NCI-H1694 treated with DMSO at 0.1 percent for 48 hours (cell line): ENCODE measurements at regions not wholly inside any gene's neighbourhood (a gene's known extent, or its start where the extent isn't known, plus 50 kb on each side); places are given as distances from the start of the nearest gene placed in this dataset.
A peak's percentile ranks its signal among the peaks of the same experiment; 100 is the strongest.
"Not testable (repeated sequence)": the region's sequence is repeated elsewhere in the genome, so short reads cannot be mapped to it uniquely, and the experiment has no call there.

Source experiments
- DNase-seq: peaks from one replicate; lab custom pipeline; 2025; lab: John Stamatoyannopoulos, UW

DNA sequence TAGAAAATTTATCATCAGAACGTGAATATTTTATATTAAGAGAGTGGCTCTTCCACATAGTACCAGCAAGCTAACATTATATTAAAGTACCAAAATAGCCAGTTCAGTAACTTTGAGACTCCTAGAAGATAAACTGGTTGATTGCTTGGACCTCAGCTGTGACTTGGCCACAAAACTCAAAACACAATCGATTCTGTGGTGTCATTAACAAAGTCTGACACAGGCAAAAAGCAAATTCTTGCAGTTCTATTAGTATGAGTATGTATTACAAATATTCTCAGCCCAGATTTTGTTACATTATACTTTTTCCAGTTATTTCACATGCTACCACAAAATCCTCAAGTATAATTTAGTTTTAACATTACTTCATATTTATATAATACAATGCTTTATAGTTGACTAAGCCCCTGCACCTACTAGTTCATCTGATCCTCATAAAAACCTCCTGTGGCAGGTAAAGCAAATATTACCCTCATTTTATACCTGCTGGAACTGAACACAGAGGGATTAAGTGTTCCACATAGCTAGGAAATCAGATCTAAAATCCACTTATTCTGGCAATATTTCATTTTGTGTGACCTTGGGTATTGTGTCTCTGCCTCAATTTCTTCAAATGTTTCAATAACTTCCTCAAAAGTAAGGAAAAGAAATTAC is 279.9 kb upstream of the MKLN1 start:
- DNase-seq = no peak

- DNase-seq = no peak
Measured at GRCh38 chr7:131051304-131051703, 276.4 kb upstream of the MKLN1 start.

- DNase-seq = no peak
Measured at GRCh38 chr7:131052285-131052904, 275.3 kb upstream of the MKLN1 start.

DNA sequence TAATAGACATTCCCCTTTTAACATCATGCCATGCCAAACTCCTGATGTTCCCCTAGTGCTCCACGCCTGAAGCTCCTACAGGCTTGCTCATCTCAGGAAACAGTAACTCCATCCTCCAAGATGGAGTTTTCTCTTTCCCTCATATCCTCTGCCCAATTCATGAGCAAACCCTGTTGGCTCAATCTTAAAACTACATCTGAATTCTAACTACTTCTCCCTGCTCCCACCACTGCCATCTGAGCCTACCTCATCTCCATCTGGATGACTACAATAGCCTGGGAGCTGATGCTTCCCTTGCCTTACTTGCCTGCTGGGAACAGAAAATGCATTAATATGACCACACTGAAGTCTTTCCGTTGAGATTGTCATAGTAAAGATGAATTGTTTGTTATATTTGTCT is 271.7 kb upstream of the MKLN1 start:
- DNase-seq = no peak

DNA sequence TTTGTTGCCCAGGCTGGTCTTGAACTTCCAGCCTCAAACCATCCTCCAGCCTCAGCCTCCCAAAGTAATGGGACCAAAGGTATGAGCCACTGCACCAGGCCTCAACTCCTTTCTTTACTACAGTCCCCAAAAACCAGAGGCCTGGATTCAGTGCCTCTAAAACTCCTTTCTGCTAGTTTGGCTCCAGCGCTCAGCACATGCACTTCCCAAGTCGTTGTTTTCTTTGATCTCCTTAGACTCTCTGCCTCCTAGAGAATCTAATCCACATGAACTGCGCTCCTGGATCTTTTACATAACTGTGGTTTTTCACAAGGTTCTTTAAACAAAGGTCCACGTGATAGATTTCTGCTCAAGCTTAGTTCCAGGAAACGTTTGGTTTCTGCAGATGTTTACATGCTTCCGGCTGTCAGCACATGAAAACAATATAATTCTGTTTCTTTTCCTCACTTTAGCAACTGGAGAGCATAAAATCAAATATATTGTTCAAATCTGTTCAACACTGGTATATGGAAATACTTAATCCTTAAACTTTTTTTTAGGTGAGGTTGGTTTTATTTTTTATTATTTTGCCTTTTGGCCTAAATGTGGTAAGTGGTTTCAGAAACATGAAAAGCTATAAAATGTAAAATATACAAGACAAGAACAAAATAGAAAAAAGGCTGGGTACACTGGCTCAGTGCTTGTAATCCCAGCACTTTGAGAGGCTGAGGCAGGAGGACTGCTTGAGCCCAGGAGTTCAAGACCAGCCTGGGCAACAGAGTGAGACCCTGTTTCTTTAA is 270.5 kb upstream of the MKLN1 start:
- DNase-seq = no peak

DNA sequence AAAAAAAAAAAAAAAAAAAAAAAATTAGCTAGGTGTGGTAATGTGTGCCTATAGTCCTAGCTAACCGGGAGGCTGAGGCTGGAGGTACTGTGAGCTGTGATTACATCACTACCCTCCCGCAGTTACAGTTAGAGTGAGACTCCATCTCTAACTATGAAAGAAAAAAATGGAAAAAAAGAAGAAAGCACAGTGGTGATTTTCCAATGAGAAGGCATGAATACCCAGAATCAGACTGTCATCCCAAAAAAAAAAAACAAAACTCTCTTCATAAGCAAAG is 269.9 kb upstream of the MKLN1 start:
- no peak for DNase-seq

DNA sequence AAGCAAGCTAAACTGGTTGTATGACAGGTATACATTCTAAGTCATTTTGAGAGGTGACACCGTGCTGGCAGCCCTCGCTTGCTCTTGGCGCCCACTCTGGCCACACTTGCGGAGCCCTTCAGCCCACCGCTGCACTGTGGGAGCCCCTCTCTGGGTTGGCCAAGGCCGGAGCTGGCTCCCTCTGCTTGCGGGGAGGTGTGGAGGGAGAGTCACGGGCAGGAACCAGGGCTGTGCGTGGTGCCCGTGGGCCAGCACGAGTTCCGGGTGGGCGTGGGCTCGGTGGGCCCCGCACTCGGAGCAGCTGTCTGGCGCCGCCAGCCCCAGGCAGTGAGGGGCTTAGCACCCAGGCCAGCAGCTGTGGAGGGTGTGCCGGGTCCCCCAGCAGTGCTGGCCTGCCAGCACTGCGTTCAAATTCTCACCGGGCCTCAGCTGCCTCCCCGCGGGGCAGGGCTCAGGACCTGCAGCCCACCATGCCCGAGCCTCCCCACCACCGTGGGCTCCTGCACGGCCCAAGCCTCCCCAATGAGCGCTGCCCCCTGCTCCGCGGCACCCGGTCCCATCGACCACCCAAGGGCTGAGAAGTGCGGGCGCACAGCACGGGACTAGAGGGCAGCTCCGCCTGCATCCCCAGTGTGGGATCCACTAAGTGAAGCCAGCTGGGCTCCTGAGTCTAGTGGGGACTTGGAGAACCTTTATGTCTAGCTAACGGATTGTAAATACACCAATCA is 269.0 kb upstream of the MKLN1 start:
- DNase-seq = not testable (repeated sequence)

- DNase-seq = not testable (repeated sequence)
Measured at GRCh38 chr7:131059401-131059800, 268.3 kb upstream of the MKLN1 start.

DNA sequence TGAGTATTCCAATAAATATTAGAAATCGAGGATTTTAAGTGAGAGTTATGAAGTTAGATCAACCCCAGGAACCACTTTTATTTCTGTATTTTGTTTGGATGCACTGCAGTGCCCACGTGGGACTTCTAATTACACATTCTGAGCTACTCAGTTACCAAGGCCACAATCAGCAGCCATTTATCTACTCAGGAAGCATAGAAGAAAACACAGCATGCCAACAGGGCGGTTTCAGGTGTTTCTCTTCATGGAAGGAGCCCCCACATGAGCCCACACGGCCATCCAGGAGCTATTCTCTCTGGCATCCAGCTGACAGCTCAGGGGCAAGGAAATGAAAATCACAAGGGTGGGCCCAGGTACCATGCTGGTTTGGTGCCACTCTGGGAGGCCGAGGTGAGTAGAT is 266.5 kb upstream of the MKLN1 start:
- DNase-seq = no peak

DNA sequence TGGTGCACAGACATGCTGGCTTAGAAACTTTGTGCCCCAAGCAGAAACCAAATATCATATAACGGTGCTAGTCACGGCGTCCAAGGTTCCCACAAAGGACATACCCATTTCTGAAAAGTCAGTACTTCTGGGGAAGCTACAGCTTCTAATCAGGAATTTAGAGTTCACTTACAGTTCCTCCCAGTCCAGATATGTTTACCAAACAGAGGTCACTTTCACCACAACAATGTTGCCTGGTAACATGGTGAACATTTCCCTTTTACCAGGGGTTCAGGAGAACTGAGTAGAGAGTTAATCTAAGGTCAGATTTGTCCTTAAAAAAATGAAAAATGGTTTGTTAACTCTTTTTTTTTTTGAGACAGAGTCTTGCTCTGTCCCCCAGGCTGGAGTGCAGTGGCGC is 265.9 kb upstream of the MKLN1 start:
- no peak for DNase-seq

DNA sequence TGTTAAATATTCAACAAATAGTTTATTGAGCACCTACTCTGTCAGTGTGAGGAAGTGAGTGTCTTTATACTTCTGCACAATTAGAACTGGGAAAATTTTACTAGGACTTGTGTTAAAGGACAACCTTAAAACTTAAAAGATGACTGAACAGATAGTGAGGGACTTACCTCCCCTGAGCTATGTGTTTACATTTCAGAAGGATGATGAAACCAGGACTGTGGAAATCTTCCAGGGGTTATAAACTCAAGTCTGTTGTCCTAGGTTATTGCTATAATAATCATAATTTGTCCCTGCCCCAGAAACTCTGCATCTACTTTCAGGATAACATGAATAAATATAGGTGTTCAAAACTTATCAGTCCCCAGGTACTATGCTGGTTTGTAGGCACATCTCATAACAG is 261.0 kb upstream of the MKLN1 start:
- DNase-seq = no peak

DNA sequence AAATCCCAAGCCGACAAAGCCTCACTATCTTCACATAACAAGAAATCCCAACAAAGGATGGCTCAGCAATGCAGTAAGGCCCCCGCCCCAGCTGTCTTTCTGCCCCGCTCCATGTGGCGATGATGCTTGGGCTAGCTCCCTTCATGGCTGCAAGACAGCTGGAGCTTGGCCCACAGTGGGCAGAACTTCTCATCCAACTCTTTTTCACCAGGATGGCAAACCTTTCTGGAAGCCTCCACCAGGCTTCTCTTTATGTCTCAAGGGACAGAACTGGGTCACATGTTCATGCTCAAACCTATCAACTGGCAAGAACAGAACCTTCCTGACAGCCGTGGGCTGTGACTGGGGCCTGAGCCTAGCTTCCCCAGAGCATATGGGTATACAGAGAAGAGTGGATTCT is 260.5 kb upstream of the MKLN1 start:
- no peak for DNase-seq

- DNase-seq = peak; percentile 8
Measured at GRCh38 chr7:131068604-131069021, 259.1 kb upstream of the MKLN1 start.

DNA sequence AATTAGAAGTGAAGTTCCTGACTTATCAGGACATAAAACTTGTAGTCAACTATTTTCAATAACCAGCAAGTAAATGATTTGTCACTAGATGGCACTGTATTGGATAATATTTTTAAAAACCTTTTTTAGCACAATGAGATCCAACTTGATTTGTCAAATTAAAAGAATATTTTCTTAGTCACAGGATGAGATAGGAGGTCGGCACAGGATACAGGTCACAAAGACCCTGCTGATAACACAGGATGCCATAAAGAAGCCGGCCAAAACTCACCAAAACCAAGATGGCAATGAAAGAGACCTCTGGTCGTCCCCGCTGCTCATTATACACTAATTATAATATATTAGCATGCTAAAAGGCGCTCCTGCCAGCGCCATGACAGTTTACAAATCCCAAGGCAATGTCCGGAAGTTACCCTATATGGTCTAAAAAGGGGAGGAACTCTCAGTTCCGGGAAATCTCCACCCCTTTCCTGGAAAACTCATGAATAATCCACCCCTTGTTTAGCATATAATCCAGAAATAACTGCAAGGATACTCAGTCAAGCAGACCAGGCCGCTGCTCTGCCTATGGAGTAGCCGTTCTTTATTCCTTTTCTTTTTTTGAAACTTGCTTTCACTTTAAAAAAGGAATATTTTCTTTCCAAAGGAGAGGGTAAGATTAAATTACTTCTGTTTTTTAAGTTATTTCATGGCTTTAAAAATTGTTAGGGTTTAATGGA is 255.7 kb upstream of the MKLN1 start:
- peak; percentile 24 for DNase-seq

GRCh38 chr7:131072505-131073091 is 255.1 kb upstream of the MKLN1 start:
- no peak for DNase-seq

- no peak for DNase-seq
Measured at GRCh38 chr7:131074043-131074442, 253.6 kb upstream of the MKLN1 start.

DNA sequence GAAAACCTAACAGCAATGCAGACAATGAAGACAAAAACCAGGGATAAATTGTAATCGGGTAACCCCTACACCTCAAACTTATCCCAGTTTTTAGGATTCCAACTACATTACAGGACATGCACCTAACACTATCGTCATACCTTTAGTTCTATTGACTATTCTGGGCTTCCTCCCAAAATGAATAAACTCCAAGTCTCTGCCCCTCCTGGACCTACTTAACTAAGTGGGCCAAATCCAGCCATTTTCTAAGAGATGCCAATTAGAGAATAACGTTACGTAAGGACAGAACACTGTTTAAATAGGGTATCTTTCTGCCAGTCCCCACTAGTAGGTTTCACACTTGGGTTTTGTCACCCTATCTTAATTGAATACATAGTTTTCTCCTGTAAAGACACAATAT is 253.1 kb upstream of the MKLN1 start:
- no peak for DNase-seq

DNA sequence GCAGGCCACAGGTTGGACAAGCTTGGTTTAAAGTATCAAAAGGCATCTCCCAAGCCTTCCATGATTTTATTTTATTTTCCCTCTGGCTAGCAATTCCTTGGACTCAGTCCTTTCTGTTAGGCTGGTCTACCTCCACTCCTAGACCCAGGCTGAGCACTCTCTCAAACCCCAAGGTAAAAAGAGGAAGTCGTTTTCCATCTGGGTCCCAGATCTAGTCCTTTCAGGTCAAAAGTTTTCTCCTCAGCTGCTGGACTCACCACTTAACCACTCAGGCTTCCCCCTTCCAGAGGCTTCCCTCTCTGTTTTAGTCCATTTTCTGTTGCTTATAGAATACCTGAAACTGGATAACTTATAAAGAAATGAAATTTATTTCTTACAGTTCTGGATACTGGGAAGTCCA is 252.3 kb upstream of the MKLN1 start:
- no peak for DNase-seq

GRCh38 chr7:131076032-131076431 is 251.6 kb upstream of the MKLN1 start:
- no peak for DNase-seq

GRCh38 chr7:131076711-131077181 is 250.9 kb upstream of the MKLN1 start:
- no peak for DNase-seq

DNA sequence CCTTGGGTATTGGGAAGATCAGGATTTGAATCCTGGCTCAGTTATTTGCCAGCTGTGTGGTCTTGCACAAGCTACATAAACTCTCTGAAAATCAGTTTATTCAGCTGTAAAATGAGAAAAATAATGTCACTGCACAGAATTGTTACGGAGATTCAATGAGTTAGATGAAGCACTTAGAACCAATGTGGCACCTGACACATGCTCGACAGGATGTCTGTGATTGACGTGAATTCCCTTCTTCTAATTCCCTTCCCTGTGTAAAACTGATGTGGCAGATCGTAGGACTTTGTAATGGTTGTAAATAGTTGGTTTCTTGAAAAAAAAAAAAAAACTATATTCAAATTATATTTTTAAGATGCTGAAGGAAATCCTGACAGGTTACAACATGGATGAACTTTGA is 249.9 kb upstream of the MKLN1 start:
- no peak for DNase-seq

DNA sequence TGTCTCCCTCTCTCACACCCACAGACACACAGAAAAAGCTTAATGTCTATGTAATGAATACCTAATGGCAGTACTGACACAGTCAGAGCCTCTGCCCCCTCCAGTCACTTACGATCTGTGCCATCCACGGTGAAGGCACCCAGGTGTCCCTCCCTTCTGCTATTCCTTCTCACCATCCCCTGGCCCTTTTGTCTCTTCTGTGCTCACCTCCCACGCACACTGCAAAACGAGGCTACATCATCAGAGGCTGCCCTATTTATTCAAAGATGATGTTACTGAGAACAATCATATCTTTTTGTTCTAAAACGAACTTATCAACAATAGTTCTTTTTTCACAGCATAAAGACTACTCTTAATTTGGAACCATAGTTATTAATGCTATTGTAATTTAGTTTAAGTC is 246.9 kb upstream of the MKLN1 start:
- DNase-seq = no peak
